ENCODE measurements at regions not wholly inside any gene's neighbourhood (a gene's known extent, or its start where the extent isn't known, plus 50 kb on each side); places are given as distances from the start of the nearest gene placed in this dataset.

- no peak for DNase-seq
Measured at GRCh38 chr22:47781427-47782111, 1019.1 kb downstream of the TBC1D22A start.

GRCh38 chr22:47781024-47781423, 1018.6 kb downstream of the TBC1D22A start:
- DNase-seq, result no peak

GRCh38 chr22:47780281-47780875, 1017.9 kb downstream of the TBC1D22A start:
- no peak for DNase-seq

GRCh38 chr22:47779474-47779873, 1017.0 kb downstream of the TBC1D22A start:
- DNase-seq, result no peak

- DNase-seq, result no peak
Measured at GRCh38 chr22:47778160-47778658, 1015.8 kb downstream of the TBC1D22A start.

GRCh38 chr22:47777426-47777825, 1015.0 kb downstream of the TBC1D22A start:
- DNase-seq, result no peak

GRCh38 chr22:47776329-47776728, 1013.9 kb downstream of the TBC1D22A start:
- DNase-seq, result no peak

- no peak for DNase-seq
Measured at GRCh38 chr22:47775686-47776085, 1013.2 kb downstream of the TBC1D22A start.

- DNase-seq, result no peak
Measured at GRCh38 chr22:47775191-47775590, 1012.7 kb downstream of the TBC1D22A start.

GRCh38 chr22:47773635-47774034, 1011.2 kb downstream of the TBC1D22A start:
- DNase-seq, result no peak

GRCh38 chr22:47772864-47773263, 1010.4 kb downstream of the TBC1D22A start:
- DNase-seq, result no peak

- no peak for DNase-seq
Measured at GRCh38 chr22:47769652-47770051, 1007.2 kb downstream of the TBC1D22A start.

GRCh38 chr22:47768027-47768426, 1005.6 kb downstream of the TBC1D22A start:
- no peak for DNase-seq

GRCh38 chr22:47767403-47767802, 1005.0 kb downstream of the TBC1D22A start:
- DNase-seq, result no peak

- no peak for DNase-seq
Measured at GRCh38 chr22:47765757-47766156, 1003.3 kb downstream of the TBC1D22A start.

GRCh38 chr22:47762141-47762540, 999.7 kb downstream of the TBC1D22A start:
- DNase-seq, result no peak

GRCh38 chr22:47759909-47760308, 997.5 kb downstream of the TBC1D22A start:
- DNase-seq, result no peak

- no peak for DNase-seq
Measured at GRCh38 chr22:47757741-47758140, 995.3 kb downstream of the TBC1D22A start.

GRCh38 chr22:47750086-47750485, 987.6 kb downstream of the TBC1D22A start:
- no peak for DNase-seq

GRCh38 chr22:47748957-47749356, 986.5 kb downstream of the TBC1D22A start:
- DNase-seq, result no peak

GRCh38 chr22:47748271-47748670, 985.8 kb downstream of the TBC1D22A start:
- no peak for DNase-seq

GRCh38 chr22:47740109-47740805, 977.8 kb downstream of the TBC1D22A start:
- no peak for DNase-seq

- DNase-seq, result no peak
Measured at GRCh38 chr22:47739291-47740015, 977.0 kb downstream of the TBC1D22A start.

Data from GOT3 (cell line).